ENCODE measurements at regions not wholly inside any gene's neighbourhood (a gene's known extent, or its start where the extent isn't known, plus 50 kb on each side); places are given as distances from the start of the nearest gene placed in this dataset.

- WGBS (ENCODE audit: insufficient coverage) = 50% methylated on average over 1 of the region's 1 CpG
- no peak overlapping the region for H3K27ac ChIP-seq (ENCODE audit: low read depth in 1 of 2, low read length in 2 of 2)
These were observed 590.5 kb upstream of the RORB start for GRCh38 chr9:73906671-73907070.

GRCh38 chr9:73911804-73912203, 585.3 kb upstream of the RORB start:
- Mint-ChIP-seq H3K4me3 (no peak overlapping the region), H3K27me3 (ENCODE audit: low read depth in 3 of 3) (peaks cover 0 to 3% (median 0%) of the 10 kb centered on the region in 3 donors), H3K4me1 (no peaks in the 10 kb centered on the region), H3K27ac (no peak overlapping the region), H3K36me3 (no peaks in the 10 kb centered on the region), H3K9me3 (peaks cover 0 to 2% (median 0%) of the 10 kb centered on the region in 7 donors)
- H3K4me3 ChIP-seq (replicated peaks in 1 of 3; ENCODE audit: low read depth in 2 of 3, low read length in 3 of 3) = no peak overlapping the region
- no CpG with 5 or more reads among the region's 3 CpGs for WGBS (ENCODE audit: insufficient coverage)
- no peak overlapping the region for H3K27ac ChIP-seq (ENCODE audit: low read depth in 1 of 2, low read length in 2 of 2)
- no peaks in the 10 kb centered on the region for H4K20me1 ChIP-seq (ENCODE audit: insufficient read depth, low read length)
- peaks cover 0 to under 1% of the 10 kb centered on the region in 2 donors for H3K4me1 ChIP-seq (ENCODE audit: control insufficient read depth in 1 of 2, insufficient read depth in 2 of 2, low read length in 2 of 2)
- H3K9me3 ChIP-seq (replicated peaks in 1 of 2; ENCODE audit: control insufficient read depth in 1 of 2, insufficient read depth in 1 of 2, low read length in 2 of 2) = no peaks in the 10 kb centered on the region
- H3K4me2 ChIP-seq (replicated peaks; ENCODE audit: extremely low read depth, low read length, poor library complexity, severe bottlenecking) = no peak overlapping the region
- no peaks in the 10 kb centered on the region for H3K79me2 ChIP-seq (ENCODE audit: insufficient read depth, low read length)
- TF ChIP-seq, protein P1, sequence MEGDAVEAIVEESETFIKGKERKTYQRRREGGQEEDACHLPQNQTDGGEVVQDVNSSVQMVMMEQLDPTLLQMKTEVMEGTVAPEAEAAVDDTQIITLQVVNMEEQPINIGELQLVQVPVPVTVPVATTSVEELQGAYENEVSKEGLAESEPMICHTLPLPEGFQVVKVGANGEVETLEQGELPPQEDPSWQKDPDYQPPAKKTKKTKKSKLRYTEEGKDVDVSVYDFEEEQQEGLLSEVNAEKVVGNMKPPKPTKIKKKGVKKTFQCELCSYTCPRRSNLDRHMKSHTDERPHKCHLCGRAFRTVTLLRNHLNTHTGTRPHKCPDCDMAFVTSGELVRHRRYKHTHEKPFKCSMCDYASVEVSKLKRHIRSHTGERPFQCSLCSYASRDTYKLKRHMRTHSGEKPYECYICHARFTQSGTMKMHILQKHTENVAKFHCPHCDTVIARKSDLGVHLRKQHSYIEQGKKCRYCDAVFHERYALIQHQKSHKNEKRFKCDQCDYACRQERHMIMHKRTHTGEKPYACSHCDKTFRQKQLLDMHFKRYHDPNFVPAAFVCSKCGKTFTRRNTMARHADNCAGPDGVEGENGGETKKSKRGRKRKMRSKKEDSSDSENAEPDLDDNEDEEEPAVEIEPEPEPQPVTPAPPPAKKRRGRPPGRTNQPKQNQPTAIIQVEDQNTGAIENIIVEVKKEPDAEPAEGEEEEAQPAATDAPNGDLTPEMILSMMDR (IDR thresholded peaks at IDR 0.05) = no peak
- H3K9ac ChIP-seq (ENCODE audit: insufficient read depth, low read length, poor library complexity, severe bottlenecking) = no peak overlapping the region
- no peaks in the 10 kb centered on the region for H3K27me3 ChIP-seq (ENCODE audit: control insufficient read depth in 2 of 2, insufficient read depth in 2 of 2, low read length in 2 of 2)
- H3K36me3 ChIP-seq (replicated peaks in 1 of 2; ENCODE audit: control insufficient read depth in 1 of 2, insufficient read depth in 2 of 2, low read length in 2 of 2) = no peaks in the 10 kb centered on the region
- H2AFZ ChIP-seq (ENCODE audit: insufficient read depth, low read depth, low read length, poor library complexity, severe bottlenecking) = no peak overlapping the region
- DNase-seq = no peak
- intact Hi-C loops (cut with micrococcal nuclease) = no loop called here

More at GRCh38 chr9:73906671-73907070, 590.5 kb upstream of the RORB start:
- H3K4me3 ChIP-seq (replicated peaks in 1 of 3; ENCODE audit: low read depth in 2 of 3, low read length in 3 of 3) = no peak overlapping the region
- no peaks in the 10 kb centered on the region for H3K36me3 ChIP-seq (replicated peaks in 1 of 2; ENCODE audit: control insufficient read depth in 1 of 2, insufficient read depth in 2 of 2, low read length in 2 of 2)
- Mint-ChIP-seq H3K27me3 (ENCODE audit: low read depth in 3 of 3) (no peaks in the 10 kb centered on the region), H3K9me3 (peaks cover 0 to 2% (median 0%) of the 10 kb centered on the region in 7 donors), H3K4me3 (no peak overlapping the region), H3K4me1 (no peaks in the 10 kb centered on the region), H3K36me3 (no peaks in the 10 kb centered on the region), H3K27ac (no peak overlapping the region)
- no peak overlapping the region for H3K9ac ChIP-seq (ENCODE audit: insufficient read depth, low read length, poor library complexity, severe bottlenecking)
- H3K4me2 ChIP-seq (replicated peaks; ENCODE audit: extremely low read depth, low read length, poor library complexity, severe bottlenecking) = no peak overlapping the region
- peaks cover 0 to 2% of the 10 kb centered on the region in 2 donors for H3K4me1 ChIP-seq (ENCODE audit: control insufficient read depth in 1 of 2, insufficient read depth in 2 of 2, low read length in 2 of 2)
- no peaks in the 10 kb centered on the region for H3K27me3 ChIP-seq (ENCODE audit: control insufficient read depth in 2 of 2, insufficient read depth in 2 of 2, low read length in 2 of 2)
- no peak overlapping the region for H2AFZ ChIP-seq (ENCODE audit: insufficient read depth, low read depth, low read length, poor library complexity, severe bottlenecking)
- TF ChIP-seq, protein P1 (IDR thresholded peaks at IDR 0.05) = no peak
- H3K79me2 ChIP-seq (ENCODE audit: insufficient read depth, low read length) = no peaks in the 10 kb centered on the region
- H4K20me1 ChIP-seq (ENCODE audit: insufficient read depth, low read length) = no peaks in the 10 kb centered on the region
- H3K9me3 ChIP-seq (replicated peaks in 1 of 2; ENCODE audit: control insufficient read depth in 1 of 2, insufficient read depth in 1 of 2, low read length in 2 of 2) = no peaks in the 10 kb centered on the region
- intact Hi-C loops (cut with micrococcal nuclease) = no loop called here
- peak in 1 of 3 donors; percentile 5 for DNase-seq

All from CD14-positive monocyte (primary cell).